NCI-H2196 treated with DMSO at 0.1 percent for 48 hours (cell line): ENCODE measurements at regions not wholly inside any gene's neighbourhood (a gene's known extent, or its start where the extent isn't known, plus 50 kb on each side); places are given as distances from the start of the nearest gene placed in this dataset.
A peak's percentile ranks its signal among the peaks of the same experiment; 100 is the strongest.
"Not testable (repeated sequence)": the region's sequence is repeated elsewhere in the genome, so short reads cannot be mapped to it uniquely, and the experiment has no call there.

ENCODE experiments used
- DNase-seq: peaks from one replicate; lab custom pipeline; 2025; ENCODE audit not compliant: unreplicated experiment; lab: John Stamatoyannopoulos, UW

DNA sequence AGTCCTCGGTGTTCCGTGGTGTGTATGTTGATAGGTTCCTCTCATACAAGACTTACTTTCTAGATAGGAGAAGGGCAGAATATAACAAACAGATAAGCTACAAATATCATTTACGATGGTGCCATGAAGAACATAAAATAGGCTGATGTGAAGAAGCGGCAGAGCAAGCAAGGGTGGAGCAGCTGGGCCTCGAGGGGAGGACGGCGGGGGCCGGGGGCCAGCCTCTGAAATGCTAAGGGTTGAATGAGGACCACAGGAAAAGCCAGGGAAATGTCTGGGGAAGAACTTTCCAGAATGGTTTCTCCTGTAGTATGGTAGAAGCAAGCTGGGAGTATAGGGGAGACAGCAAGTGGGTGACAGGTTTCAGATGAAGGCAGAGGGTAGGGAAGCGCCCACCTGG, 529.5 kb downstream of the LIG4 start:
- no peak for DNase-seq

DNA sequence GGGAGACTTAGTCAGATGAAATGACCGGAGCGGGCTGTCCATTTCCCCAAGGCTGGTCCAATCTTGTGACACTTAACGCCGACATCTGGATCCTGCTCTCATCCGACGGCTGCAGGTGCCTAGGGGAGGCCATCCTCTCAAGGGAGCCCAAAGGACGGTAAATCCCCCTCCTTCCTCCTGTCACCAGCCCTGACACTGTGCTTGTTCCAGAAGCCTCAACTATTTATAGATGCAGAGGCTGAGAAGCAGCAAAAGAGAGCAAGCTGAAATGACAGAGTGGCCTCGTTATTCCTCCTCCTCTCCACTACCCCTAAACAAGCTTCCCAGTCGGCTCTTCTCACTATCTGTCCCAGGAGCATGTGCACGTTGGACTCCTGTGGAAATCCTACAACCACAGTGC, 533.7 kb downstream of the LIG4 start:
- DNase-seq: no peak

DNA sequence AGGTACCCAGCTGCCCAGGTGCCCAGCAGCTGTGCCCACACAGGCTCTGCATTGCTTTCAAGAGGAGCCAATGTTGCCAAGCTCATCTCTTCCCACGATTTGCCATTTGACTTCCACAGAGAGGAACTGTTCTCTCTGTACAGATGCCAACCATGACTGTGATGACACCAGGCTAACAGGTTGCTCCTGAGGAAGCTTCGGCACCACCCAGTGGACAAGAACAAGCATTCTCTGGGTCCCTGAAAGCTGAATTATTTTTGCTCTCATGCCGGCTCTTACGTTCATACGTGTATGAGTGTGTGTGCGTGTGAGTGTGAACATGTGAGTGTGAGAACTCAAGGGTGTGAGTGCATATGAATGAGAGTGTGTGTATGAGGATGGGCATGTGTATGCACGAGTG, 535.2 kb downstream of the LIG4 start:
- DNase-seq: peak; percentile 59

GRCh38 chr13:107678075-107678689, 537.2 kb downstream of the LIG4 start:
- no peak for DNase-seq

- DNase-seq: no peak
Measured at GRCh38 chr13:107675847-107676550, 539.3 kb downstream of the LIG4 start.

- DNase-seq: peak; percentile 8
Measured at GRCh38 chr13:107669391-107669993, 545.8 kb downstream of the LIG4 start.

DNA sequence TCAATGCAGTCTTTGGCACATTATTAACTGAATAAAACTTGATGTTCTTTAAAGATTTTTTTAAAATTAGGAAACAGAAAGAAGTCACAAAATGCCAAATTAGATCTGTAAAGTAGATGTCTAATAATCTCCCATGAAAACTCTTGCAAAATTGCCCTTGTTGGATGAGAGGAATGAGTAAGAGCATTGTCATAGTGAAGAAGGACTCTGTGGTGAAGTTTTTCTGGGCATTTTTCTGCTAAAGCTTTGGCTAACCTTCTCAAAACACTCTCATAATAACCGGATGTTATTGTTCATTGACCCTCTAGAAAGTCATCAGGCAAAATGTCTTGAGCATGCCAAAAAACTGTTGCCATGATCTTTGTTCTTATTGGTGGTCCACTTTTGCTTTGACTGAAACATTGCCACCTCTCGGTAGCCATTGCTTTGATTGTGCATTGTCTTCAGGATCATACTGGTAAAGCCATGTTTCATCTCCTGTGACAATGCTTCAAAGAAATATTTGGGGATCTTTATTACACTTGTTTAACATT, 549.3 kb downstream of the LIG4 start:
- DNase-seq: no peak

GRCh38 chr13:107650081-107650701, 565.1 kb downstream of the LIG4 start:
- DNase-seq: no peak

DNA sequence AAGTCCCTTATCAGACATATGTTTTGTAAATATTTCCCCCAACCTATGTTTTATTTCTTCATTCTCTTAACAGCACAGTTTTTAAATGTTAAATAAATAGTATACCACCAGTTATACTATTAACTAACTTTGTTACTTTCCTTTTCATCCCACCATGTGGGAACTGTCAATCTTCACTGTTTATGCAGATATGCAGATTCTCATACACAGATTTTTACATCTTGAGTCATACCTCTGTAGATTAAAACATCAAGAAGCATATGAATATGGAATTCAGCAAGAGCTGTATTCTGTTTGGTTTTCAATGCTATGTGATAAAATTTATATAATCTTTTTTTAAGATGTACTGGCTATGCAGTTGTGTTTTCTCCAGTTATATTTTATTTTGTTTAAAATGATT, 566.3 kb downstream of the LIG4 start:
- no peak for DNase-seq

- DNase-seq: no peak
Measured at GRCh38 chr13:107644136-107644535, 571.2 kb downstream of the LIG4 start.

DNA sequence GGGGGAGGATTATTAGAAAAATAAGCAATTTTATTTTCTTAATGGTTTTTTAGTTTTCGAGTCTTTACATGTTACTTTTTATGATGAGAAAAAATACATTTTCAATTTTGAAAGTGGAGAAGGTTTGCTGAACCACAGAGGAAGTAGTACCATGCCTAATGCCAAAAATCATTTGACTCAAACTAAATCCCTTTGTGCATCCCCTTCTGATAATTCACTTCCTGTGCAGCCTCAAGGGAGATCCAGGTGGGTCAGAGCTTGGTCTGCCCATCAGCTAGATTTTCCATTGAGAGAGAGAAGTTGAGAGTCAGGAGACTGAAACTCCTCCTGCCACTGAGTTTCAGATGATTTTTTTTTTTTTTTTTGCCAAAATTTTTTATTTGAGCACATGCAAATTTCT, 571.7 kb downstream of the LIG4 start:
- DNase-seq: no peak

GRCh38 chr13:107642831-107643230, 572.5 kb downstream of the LIG4 start:
- no peak for DNase-seq

DNA sequence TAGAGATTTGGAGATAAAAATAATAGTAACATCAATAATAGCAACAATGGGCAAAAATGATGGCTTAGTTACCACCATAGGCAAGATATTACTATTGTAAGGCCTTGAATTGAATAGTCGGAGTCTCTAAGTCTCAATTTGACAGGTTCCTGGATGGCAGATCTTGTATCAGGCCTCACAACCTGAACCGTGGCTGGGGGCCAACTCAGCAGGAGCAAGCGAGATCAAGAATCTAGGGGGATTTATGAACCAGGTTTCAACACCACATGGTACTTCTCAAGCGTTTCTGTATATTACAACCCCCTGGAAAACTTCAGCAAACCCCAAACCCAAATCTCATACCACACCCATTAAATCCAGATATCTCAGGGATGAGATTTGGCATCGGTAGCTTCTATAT, 573.8 kb downstream of the LIG4 start:
- DNase-seq: no peak

GRCh38 chr13:107625648-107626047, 589.7 kb downstream of the LIG4 start:
- no peak for DNase-seq

DNA sequence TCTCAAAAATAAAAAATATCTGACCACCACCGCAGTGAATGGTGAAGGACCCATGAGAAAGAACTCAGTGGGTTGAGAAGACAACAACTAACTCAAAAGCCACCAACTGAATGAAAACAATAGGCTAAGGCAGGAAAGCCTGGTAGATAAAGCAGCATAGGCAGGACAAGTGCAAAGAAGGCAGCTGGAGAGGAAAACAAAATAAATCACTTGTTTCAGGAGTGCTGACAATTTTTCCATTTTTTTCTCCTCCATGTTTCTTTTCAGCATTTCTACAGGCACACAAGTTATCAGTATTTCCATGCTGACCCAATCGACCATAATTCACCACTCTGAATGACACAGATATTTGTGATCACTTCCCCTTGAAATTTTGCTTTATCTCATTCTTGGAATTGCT, 597.8 kb downstream of the LIG4 start:
- no peak for DNase-seq

- no peak for DNase-seq
Measured at GRCh38 chr13:107612376-107612775, 603.0 kb downstream of the LIG4 start.

DNA sequence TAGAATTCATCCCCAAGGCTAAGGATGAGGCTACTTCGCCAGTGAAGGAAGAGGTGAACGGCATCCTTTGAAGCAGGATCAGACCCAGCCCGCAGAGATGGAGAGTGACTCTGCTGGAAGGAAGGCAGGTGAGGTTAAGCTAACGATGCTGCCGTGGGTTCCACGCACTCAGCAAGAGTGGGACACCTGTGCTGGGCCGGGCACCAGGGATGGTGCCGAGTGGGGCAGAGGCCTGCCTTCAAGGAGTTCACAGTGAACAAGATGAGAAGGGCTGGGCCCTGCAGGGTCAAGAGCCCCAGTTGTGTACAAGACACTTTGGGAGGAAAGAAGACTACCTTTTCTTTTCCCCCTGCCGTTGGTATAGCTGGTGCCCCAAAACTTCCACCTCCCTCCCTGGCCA, 606.6 kb downstream of the LIG4 start:
- DNase-seq: no peak

GRCh38 chr13:107600971-107601370, 614.4 kb downstream of the LIG4 start:
- DNase-seq: no peak

- DNase-seq: not testable (repeated sequence)
Measured at GRCh38 chr13:107596306-107596705, 619.0 kb downstream of the LIG4 start.

DNA sequence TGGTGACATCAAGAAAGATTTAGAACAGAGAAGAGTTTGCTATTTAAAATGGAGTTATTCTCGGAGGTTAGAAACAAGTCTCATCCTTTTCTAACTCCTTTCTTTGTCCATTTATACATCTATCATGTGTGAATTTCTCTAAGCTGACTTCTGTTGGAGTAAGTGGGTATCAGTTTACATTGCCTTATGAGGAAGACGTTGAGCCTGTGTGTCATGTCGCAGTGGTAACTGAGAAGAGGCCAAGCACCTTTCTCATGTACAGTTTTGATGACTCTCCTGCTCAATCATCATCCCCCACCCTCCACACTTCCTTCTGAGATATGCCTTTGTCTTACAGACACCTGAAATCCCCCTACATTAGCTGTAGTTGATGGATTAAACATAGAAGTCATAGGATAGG, 624.8 kb downstream of the LIG4 start:
- no peak for DNase-seq

- no peak for DNase-seq
Measured at GRCh38 chr13:107587681-107588080, 627.7 kb downstream of the LIG4 start.

DNA sequence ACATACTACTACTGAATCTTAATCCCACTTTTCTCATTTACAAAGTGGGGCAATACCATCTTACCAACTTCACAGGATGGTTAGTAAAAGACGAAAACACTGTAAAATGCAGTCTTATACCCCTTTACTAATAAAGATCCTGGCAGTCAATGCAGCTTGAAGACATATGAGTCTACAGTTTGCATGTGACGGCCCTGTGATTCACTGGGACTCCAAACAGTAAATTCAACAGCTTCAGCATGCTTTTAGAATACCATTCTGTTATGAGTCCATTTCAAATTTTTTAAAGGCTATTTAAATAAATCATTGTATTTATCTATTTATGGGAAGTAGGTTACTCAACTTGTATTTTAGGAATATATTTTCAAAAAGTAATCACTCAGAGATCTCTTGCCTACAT, 629.1 kb downstream of the LIG4 start:
- DNase-seq: no peak
